GM21528 (cell line): ENCODE measurements at regions not wholly inside any gene's neighbourhood (a gene's known extent, or its start where the extent isn't known, plus 50 kb on each side); places are given as distances from the start of the nearest gene placed in this dataset.
"Not testable (repeated sequence)": the region's sequence is repeated elsewhere in the genome, so short reads cannot be mapped to it uniquely, and the experiment has no call there.

Experiments
- ATAC-seq: cut with Tn5 transposase; IDR thresholded peaks from one replicate; pipeline ENCODE4 v1.9.1; 2021; ENCODE audit warnings: mild to moderate bottlenecking, moderate library complexity; ENCODE audit not compliant: unreplicated experiment, low FRiP score

DNA sequence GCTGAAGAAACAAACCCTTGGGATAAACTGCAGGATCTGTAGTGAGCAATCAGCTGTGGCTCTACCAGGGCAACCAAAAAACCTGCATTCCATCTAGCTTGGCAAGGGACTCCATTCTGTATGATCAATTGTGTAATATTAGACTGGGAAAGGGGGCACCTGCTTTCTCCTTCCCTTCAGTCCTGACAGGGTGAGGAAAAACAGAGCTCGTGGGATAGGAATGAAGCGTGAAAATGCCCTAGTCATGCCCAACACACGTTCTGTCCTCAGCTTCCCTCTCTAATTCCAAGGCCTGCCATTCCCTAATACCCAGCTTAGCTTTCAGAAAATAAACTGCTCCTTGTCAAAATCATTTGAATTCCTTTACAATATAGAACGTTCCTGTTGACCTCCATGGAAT is 442.3 kb downstream of the PLPP3 start:
- no peak for ATAC-seq

DNA sequence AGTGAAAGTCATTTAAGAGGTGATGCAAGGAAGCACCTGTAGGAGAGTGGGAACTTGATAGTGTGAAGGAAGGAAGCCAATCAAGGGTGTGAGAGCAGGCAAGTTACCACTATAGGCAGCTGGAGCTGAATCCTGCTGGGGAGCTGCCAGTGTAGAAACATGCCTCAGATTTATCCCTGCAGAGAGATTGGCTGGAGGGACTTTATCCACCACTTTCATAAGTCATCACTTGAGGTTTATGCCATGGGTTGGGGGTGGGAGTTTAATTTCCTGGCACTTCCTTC is 443.6 kb downstream of the PLPP3 start:
- no peak for ATAC-seq

DNA sequence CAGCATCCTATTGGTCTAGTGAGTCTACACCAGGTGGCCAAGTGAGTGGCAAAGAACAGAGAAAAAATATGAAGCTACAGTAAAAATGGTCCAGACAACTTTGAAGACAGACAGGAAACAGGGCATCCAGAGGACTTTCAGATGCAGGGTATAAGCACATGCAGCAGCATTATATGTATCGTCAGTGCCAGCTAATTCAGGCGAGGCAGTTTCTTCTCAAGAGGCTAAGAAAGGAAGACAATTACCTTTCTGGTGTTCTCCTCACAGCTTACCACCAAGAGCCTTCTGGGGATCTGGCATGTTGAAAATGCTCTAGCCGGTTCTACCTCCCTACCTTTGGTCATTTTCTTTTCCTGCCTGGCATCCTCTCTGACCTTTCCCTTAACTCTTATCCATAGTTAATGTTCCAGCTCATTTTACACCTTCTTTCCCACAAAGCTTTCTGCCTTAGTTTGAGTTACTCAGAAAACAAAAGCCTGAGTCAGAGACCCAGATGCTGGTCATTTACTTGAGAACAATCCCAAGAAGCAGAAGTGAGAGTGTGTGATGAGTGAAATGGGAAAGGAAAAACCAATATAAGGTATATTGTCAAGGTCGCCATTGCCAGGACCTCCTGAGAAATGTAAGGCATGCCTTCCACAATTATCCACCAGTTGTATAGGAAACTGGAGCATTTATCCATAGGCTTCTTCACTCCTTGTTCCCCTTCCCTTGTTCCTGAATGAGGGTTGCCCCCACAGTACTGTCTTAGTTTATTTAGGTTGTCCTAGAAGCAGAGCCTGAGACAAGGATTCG is 444.1 kb downstream of the PLPP3 start:
- ATAC-seq, result no peak

DNA sequence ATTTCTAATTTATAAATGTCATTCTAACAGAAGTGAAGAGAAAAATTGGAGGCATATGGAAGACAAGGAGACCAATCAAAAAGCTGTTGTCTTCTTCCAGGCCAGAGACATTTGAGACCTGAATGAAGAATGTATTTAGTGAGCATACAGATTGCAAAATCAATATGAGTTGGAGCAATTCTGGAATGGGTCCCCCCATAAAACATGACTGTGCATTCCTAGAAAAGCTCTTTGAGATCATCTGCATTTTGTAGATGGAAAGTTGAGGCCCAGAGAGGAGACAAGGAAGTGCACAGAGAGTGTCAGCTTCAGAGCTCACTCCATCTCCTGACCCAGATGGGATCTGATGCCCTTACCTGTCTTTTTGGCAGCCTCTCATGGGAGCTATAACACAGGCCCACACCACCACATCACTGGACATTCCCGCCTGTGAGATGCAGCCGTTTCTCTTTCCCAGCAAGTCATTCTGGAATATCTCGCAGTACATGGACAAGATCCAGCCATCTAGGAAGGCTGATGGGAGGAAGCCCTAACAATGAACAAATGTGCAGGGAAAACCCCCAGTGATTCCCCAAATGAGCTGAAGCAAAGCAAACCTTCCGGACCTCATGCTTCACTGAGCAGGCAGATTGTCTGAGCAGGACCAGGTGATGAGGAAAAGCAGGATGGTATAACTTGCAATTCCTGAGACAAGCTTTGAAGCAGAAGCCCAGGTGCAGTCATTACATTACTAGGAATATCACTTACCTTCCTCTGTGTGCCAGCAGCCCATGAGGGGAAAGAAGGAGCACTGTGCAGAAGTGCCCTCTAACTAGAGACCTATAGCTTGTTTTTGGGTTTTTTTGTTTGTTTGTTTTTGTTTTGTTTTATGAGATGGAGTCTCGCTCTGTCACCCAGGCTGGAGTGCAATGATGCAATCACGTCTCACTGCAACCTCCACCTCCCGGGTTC is 445.6 kb downstream of the PLPP3 start:
- no peak for ATAC-seq

DNA sequence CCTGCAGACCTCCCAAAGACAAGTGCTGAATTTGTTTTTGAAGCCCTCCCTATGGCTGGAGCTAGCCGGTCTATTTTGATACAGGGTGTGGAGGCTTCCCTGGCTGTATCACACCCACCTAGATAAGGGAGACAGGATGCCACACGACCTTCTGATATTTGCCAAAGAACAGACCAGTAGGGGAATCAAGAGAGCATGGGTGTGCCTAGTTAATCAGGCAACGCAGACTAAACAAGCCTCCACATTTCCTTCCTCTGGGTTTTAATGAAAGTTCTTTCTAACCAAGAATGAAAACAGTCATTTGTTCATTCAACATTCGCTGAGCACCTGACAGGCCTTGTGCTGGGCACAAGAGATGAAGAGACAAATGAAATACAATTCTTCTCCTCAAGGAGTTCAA is 446.8 kb downstream of the PLPP3 start:
- no peak for ATAC-seq

DNA sequence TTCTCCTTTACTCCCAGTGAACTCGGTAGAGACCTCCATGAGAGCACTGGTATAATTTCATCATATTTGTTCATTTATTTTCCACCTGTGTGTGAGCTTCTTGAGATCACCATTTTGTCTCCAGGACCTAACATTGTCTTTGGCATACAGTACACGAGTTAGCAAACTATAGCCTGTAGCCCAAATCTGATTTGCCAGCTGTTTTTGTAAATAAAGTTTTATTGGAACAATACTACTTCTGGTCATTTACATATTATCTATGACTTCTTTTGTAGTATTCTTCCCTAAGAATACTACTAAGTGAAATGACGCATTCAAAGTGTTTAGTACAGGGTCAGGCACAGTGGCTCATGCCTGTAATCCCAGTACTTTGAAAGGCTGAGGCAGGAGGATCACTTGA is 449.5 kb downstream of the PLPP3 start:
- no peak for ATAC-seq

- ATAC-seq, result no peak
Measured at GRCh38 chr1:56125316-56125715, 454.0 kb downstream of the PLPP3 start.

DNA sequence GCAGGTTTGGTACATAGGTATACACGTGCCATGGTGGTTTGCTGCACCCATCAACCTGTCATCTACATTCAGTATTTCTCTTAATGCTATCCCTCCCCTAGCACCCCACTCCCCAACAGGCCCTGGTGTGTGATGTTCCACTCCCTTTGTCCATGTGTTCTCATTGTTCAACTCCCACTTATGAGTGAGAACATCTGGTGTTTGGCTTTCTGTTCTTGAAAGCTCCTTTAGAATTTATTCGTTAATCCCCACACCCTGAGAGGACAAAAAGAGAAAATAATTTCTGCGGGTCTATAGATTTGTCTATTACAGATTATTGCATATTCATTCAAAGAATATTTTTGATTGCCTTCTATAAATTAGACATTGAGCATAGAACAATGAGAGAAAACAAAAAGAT is 455.5 kb downstream of the PLPP3 start:
- ATAC-seq, result no peak

DNA sequence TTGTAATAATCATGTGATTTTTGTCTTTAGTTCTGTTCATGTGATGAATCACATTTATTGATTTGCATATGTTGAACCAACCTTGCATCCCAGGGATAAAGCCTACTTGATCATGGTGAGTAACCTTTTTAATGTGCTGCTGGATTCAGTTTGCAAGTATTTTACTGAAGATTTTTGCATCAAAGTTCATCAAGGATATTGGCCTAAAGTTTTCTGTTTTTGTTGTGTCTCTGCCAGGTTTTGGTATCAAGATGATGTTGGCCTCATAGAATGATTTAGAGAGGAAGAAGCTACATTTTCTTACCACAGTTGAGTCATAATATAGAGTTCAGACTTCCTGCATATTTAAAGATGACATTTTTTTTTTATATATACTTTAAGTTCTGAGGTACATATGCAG is 455.9 kb downstream of the PLPP3 start:
- no peak for ATAC-seq

DNA sequence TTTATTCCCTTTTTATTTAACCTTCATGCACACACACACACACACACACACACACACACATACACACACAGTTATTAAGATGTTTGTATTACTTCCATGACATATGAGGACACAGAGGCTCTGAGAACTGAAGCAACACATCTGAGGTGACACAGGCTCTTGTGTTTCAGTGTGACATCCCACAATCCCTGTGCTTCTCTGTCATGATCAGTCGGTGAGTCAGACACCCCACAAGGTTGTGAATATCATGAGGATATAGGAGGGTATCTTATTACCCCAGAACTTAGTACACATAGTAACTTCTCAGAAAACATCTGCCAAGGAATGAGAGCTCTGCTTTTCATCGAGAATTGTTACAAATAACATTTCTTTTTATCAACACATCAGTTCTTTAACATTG is 459.3 kb downstream of the PLPP3 start:
- ATAC-seq, result no peak

DNA sequence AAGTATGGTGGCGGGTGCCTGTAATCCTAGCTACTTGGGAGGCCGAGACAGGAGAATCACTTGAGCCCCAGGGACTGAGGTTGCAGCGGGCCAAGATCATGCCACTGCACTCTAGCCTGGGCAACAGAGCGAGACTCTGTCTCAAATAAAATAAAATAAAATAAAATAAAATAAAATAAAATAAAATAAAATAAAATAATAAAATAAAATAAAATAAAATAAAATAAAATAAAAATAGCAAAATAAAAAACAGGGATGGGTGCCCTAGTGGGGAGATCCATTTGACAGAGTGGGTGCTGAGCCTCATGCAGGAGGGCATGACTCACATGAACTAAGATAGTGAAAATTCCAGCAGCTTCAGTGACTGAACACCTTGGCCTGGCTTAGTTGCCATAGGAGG is 460.7 kb downstream of the PLPP3 start:
- ATAC-seq, result not testable (repeated sequence)

DNA sequence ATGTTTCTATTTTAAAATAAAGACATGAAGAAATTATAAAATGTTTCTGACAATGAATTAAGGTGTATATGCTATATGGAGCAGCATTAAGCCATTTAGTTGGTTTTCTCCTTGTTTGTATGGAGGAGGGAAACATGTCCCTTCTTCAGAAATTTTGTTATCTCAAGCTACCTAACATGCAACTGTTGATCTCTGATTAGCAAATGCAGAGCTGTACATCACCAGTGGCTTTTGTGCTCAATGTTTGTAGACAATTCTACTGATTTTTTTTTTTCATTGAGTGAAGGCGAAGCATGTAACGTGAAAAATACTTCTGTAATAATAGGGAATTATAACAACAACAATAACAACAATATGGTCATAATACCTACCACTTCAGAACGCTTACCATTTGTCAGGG is 463.7 kb downstream of the PLPP3 start:
- ATAC-seq, result no peak

DNA sequence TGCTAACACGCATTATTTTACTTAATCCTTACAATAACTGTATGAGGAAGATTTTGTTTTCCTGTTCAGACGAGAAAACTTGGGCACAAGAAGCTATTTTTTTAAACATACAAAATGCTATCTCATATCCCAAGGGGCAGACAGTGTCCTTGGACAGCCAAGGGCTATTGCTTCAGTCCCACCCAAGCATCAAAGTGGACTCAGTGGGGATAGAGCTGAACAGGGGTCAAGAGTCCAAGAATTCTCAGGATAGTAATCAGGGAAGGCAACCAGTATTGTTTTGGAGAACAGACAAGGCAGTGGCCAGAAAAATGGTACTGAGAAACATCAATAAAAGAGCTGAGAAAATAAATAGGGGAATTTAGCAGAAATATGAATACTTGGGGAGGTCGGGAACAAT is 465.7 kb downstream of the PLPP3 start:
- no peak for ATAC-seq

GRCh38 chr1:56107275-56107638 is 472.1 kb downstream of the PLPP3 start:
- no peak for ATAC-seq

GRCh38 chr1:56106531-56107274 is 472.7 kb downstream of the PLPP3 start:
- ATAC-seq, result no peak

DNA sequence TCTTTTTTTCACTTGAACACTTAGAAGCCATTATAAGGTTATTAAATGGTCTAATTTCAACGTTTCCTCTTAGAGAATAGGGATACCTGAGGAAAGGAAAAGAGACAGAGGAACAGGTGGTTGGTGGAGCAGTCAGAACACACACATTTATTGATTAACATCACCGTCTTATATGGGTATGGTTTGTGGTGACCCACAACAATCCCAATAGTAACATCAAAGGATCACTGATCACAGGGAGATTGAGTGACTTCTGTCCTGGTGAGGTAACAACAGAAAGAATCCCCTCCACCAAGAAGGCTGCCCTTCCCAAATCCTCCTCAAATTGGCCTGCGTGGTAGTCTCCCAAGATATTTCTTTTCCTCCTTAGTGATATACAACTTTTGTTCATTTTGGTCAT is 474.0 kb downstream of the PLPP3 start:
- ATAC-seq, result no peak

GRCh38 chr1:56099766-56100265 is 479.5 kb downstream of the PLPP3 start:
- ATAC-seq, result no peak

DNA sequence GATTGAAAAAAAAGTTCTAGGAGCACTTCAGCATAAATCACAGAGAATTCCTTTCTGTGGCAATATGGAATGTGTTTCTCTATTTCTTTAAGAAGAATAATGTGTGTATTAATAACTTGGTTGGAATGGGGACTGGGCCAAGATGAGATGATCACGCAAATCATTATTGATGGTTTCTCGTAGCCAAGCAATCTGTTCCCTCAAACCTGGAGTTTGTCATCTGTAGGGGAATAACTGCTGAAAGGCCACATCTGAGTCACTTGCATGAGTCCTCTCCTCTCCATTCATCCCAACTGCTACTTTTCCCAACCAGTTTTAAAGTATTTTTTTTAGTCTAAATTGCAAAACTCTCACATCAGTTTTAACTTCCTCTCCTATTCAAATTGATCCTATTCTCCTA is 480.4 kb downstream of the PLPP3 start:
- no peak for ATAC-seq

DNA sequence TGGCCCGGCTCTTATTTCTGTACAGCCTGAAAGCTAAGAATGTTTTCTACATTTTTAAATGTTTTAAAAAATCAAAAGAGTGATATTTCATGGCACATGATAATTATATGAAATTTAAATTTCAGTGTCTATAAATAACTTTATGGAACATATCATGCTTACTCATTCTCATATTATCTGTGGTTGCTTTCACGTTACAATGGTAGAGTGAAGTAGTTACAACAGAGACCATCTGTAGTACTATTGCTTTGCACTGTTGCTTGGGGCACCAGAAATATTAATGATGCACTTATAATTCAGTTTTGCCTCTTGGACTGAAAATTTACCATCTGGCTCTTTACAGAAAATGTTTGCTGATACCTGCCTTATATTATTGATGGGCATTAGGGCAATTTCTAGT is 481.6 kb downstream of the PLPP3 start:
- no peak for ATAC-seq

- no peak for ATAC-seq
Measured at GRCh38 chr1:56095696-56096665, 483.4 kb downstream of the PLPP3 start.
